Neural cell (in vitro differentiated cells): ENCODE measurements at regions not wholly inside any gene's neighbourhood (a gene's known extent, or its start where the extent isn't known, plus 50 kb on each side); places are given as distances from the start of the nearest gene placed in this dataset.

Experiments used
- H2AFZ ChIP-seq: fragments of 200-600, 300-800 bp; sonication (generic), shearing (Covaris generic); 2 replicates; pipeline ENCODE4 v1.6.0; 2014; ENCODE audit warnings: low read depth, mild to moderate bottlenecking, antibody characterized with exemption, low read length, moderate library complexity
- H3F3A ChIP-seq: fragments of 200-600 bp; shearing (Covaris generic); 2 replicates; pipeline ENCODE4 v1.6.1; 2016; ENCODE audit warnings: mild to moderate bottlenecking, moderate library complexity, mixed read lengths, antibody characterized with exemption, low read length; ENCODE audit not compliant: insufficient read depth, poor library complexity, severe bottlenecking
- H3K27ac ChIP-seq: fragments of 200-600, 300-800 bp; sonication (generic), shearing (Covaris generic); 2 replicates; pipeline ENCODE4 v1.5.1; 2014; ENCODE audit warnings: mild to moderate bottlenecking, low read length, moderate library complexity
- H3K27me3 ChIP-seq: fragments of 300-800, 200-600 bp; sonication (generic), shearing (Covaris generic); 2 replicates; pipeline ENCODE4 v1.6.0; 2014; ENCODE audit warnings: mild to moderate bottlenecking, low read depth, low read length, moderate library complexity; ENCODE audit not compliant: insufficient read depth
- H3K36me3 ChIP-seq: fragments of 300-800, 200-600 bp; sonication (generic), shearing (Covaris generic); 2 replicates; pipeline ENCODE4 v1.5.1; 2014; ENCODE audit warnings: mild to moderate bottlenecking, antibody characterized with exemption, low read length, moderate library complexity; ENCODE audit not compliant: insufficient read depth
- H3K4me2 ChIP-seq: fragments of 300-800, 200-600 bp; sonication (generic), shearing (Covaris generic); 2 replicates; pipeline ENCODE4 v1.6.0; 2014; ENCODE audit warnings: mild to moderate bottlenecking, low read length
- H3K4me3 ChIP-seq: fragments of 300-800, 200-600 bp; sonication (generic), shearing (Covaris generic); 2 replicates; pipeline ENCODE4 v1.5.1; 2014; ENCODE audit warnings: mild to moderate bottlenecking, low read length, moderate library complexity
- H3K79me2 ChIP-seq: fragments of 200-600 bp; shearing (Covaris generic); replicated peaks from 2 replicates; pipeline ENCODE4 v1.6.0; 2014; ENCODE audit warnings: mild to moderate bottlenecking, low read length, moderate library complexity; ENCODE audit not compliant: insufficient read depth
- H3K9ac ChIP-seq: fragments of 300-800, 200-600 bp; sonication (generic), shearing (Covaris generic); 2 replicates; pipeline ENCODE4 v1.6.1; 2016; ENCODE audit warnings: mild to moderate bottlenecking, low read length, mixed read lengths
- H3K9me2 ChIP-seq: fragments of 200-600 bp; shearing (Covaris generic); 2 replicates; pipeline ENCODE4 v1.6.1; 2016; ENCODE audit warnings: mild to moderate bottlenecking, low read length, mixed read lengths; ENCODE audit not compliant: insufficient read depth
- H3K9me3 ChIP-seq: fragments of 200-600, 300-800 bp; sonication (generic), shearing (Covaris generic); 2 replicates; pipeline ENCODE4 v1.6.1; 2016; ENCODE audit warnings: mild to moderate bottlenecking, mixed run types, low read length, moderate library complexity, mixed read lengths
- H4K20me1 ChIP-seq: fragments of 200-600 bp; shearing (Covaris generic); 2 replicates; pipeline ENCODE4 v1.6.1; 2016; ENCODE audit warnings: mild to moderate bottlenecking, mixed run types; ENCODE audit not compliant: insufficient read depth
- CTCF ChIP-seq: fragments of 450-650 bp; IDR thresholded peaks from 2 replicates; pipeline ENCODE4 v1.5.1; 2014; ENCODE audit warnings: antibody characterized with exemption, mild to moderate bottlenecking, moderate library complexity; ENCODE audit not compliant: poor library complexity, severe bottlenecking
- EP300 ChIP-seq: fragments of 450-650 bp; conservative IDR thresholded peaks from 2 replicates; pipeline ENCODE4 v1.6.1; 2014; ENCODE audit warnings: antibody characterized with exemption, mild to moderate bottlenecking, moderate library complexity; ENCODE audit not compliant: poor library complexity, severe bottlenecking
- EZH2 ChIP-seq: fragments of 200-600, 300-800 bp; shearing (Covaris generic), sonication (generic); IDR thresholded peaks from 2 replicates; pipeline ENCODE4 v1.6.1; 2014; ENCODE audit warnings: antibody characterized with exemption, low read length, borderline replicate concordance, mild to moderate bottlenecking; ENCODE audit not compliant: insufficient read depth, poor library complexity, severe bottlenecking
- MXI1 ChIP-seq: fragments of 450-650 bp; conservative IDR thresholded peaks from 2 replicates; pipeline ENCODE4 v1.6.1; 2014; ENCODE audit warnings: antibody characterized with exemption, mild to moderate bottlenecking; ENCODE audit not compliant: poor library complexity, severe bottlenecking
- POLR2AphosphoS5 ChIP-seq: IDR thresholded peaks from 2 replicates; pipeline ENCODE4 v1.6.1; 2012
- RAD21 ChIP-seq: fragments of 450-650 bp; conservative IDR thresholded peaks from 2 replicates; pipeline ENCODE4 v1.6.1; 2014; ENCODE audit warnings: antibody characterized with exemption, mild to moderate bottlenecking, moderate library complexity
- REST ChIP-seq: IDR thresholded peaks from 2 replicates; pipeline ENCODE4 v1.6.1; 2012; ENCODE audit warnings: borderline replicate concordance
- SMC3 ChIP-seq: fragments of 450-650 bp; conservative IDR thresholded peaks from 2 replicates; pipeline ENCODE4 v1.6.1; 2014; ENCODE audit warnings: antibody characterized with exemption, mild to moderate bottlenecking, moderate library complexity; ENCODE audit not compliant: poor library complexity
- TAF1 ChIP-seq: IDR thresholded peaks from 2 replicates; pipeline ENCODE4 v1.6.1; 2012; ENCODE audit warnings: low read depth

GRCh38 chr16:66001432-66001831 is 365.1 kb upstream of the CDH5 start:
- H3K4me3 ChIP-seq, result no peak overlapping the region
- no peak overlapping the region for H3K27ac ChIP-seq
- H3K9me2 ChIP-seq, result no peaks in the 10 kb centered on the region
- no peak overlapping the region for H2AFZ ChIP-seq
- H3K9me3 ChIP-seq, result no peaks in the 10 kb centered on the region
- no peak overlapping the region for H3K9ac ChIP-seq
- H3K4me2 ChIP-seq, result no peak overlapping the region
- no peaks in the 10 kb centered on the region for H4K20me1 ChIP-seq
- H3F3A ChIP-seq, result no peaks in the 10 kb centered on the region
- no peaks in the 10 kb centered on the region for H3K36me3 ChIP-seq
- TF ChIP-seq EP300, result no peak
- TF ChIP-seq RAD21, result no peak
- TF ChIP-seq REST, result no peak
- no peak for TF ChIP-seq POLR2AphosphoS5
- no peak for TF ChIP-seq SMC3
- TF ChIP-seq EZH2, result no peak
- no peak for TF ChIP-seq MXI1
- TF ChIP-seq TAF1, result no peak
- TF ChIP-seq CTCF, result no peak
- no peaks in the 10 kb centered on the region for H3K27me3 ChIP-seq
- H3K79me2 ChIP-seq, result no peaks in the 10 kb centered on the region

- Histone ChIP-seq H3K9ac (no peak overlapping the region), H3K4me2 (no peak overlapping the region), H4K20me1 (no peaks in the 10 kb centered on the region), H3K9me3 (no peaks in the 10 kb centered on the region), H3K36me3 (no peaks in the 10 kb centered on the region), H3K27ac (no peak overlapping the region), H3K4me3 (no peak overlapping the region), H2AFZ (no peak overlapping the region), H3K27me3 (no peaks in the 10 kb centered on the region), H3K9me2 (no peaks in the 10 kb centered on the region), H3F3A (no peaks in the 10 kb centered on the region), H3K79me2 (no peaks in the 10 kb centered on the region)
- TF ChIP-seq REST (no peak), EZH2 (no peak), TAF1 (no peak), SMC3 (no peak), RAD21 (no peak), POLR2AphosphoS5 (no peak), MXI1 (no peak), EP300 (no peak), CTCF (no peak)
These were observed 368.0 kb upstream of the CDH5 start for GRCh38 chr16:65998443-65998842.
